OCI-LY7 (cell line): ENCODE measurements at regions not wholly inside any gene's neighbourhood (a gene's known extent, or its start where the extent isn't known, plus 50 kb on each side); places are given as distances from the start of the nearest gene placed in this dataset.

ENCODE experiments used
- BruUV-seq: library from RNA; stranded (reverse); fragments of 400-500 nt; replicated peaks from 2 replicates; lab custom pipeline; 2021; lab: Mats Ljungman, UMichigan
- CTCF ChIA-PET: fragments of 300-600 bp; sonication (Branson Sonifier 250); formaldehyde crosslinking; loops from one replicate; lab custom pipeline; 2022; ENCODE audit warnings: antibody characterized with exemption; ENCODE audit not compliant: unreplicated experiment; lab: Charles Lee
- POLR2A ChIA-PET: fragments of 300-600 bp; sonication (Branson Sonifier 250); formaldehyde crosslinking; loops from one replicate; lab custom pipeline; 2022; ENCODE audit warnings: antibody characterized with exemption; lab: Charles Lee
- DNase-seq: peaks from one replicate; pipeline ENCODE4 v3.0.0-alpha.2; 2015; ENCODE audit warnings: low spot score
- H2AFZ ChIP-seq: fragments of 200-600 bp; sonication (generic), shearing (Covaris generic); 2 replicates; pipeline ENCODE4 v1.6.1; 2014; ENCODE audit warnings: mild to moderate bottlenecking, antibody characterized with exemption, low read length, moderate library complexity
- H3K27ac ChIP-seq: fragments of 200-600 bp; sonication (generic); 2 replicates; pipeline ENCODE4 v1.5.1; 2014; ENCODE audit warnings: mixed run types, low read depth, mild to moderate bottlenecking, moderate library complexity, low read length, inconsistent platforms; ENCODE audit not compliant: poor library complexity, severe bottlenecking
- H3K36me3 ChIP-seq: fragments of 200-600 bp; sonication (generic); 2 replicates; pipeline ENCODE4 v1.6.1; 2014; ENCODE audit warnings: mild to moderate bottlenecking, antibody characterized with exemption, low read length, moderate library complexity, mixed read lengths; ENCODE audit not compliant: insufficient read depth
- H3K4me1 ChIP-seq: fragments of 200-600 bp; sonication (generic); 2 replicates; pipeline ENCODE4 v1.5.1; 2014; ENCODE audit warnings: mild to moderate bottlenecking, low read length; ENCODE audit not compliant: insufficient read depth, poor library complexity, severe bottlenecking
- H3K4me2 ChIP-seq: fragments of 200-600 bp; sonication (generic); 2 replicates; pipeline ENCODE4 v1.6.1; 2014; ENCODE audit warnings: mild to moderate bottlenecking, low read length
- H3K4me3 ChIP-seq: fragments of 200-600 bp; sonication (generic); 2 replicates; pipeline ENCODE4 v1.5.1; 2014; ENCODE audit warnings: mild to moderate bottlenecking, low read depth, low read length; ENCODE audit not compliant: poor library complexity, severe bottlenecking
- H3K79me2 ChIP-seq: fragments of 200-600 bp; sonication (generic); 2 replicates; pipeline ENCODE4 v1.6.1; 2016; ENCODE audit warnings: low read depth, mild to moderate bottlenecking, low read length, moderate library complexity, mixed read lengths; ENCODE audit not compliant: insufficient read depth
- H3K9me2 ChIP-seq: fragments of 200-600 bp; sonication (generic); 2 replicates; pipeline ENCODE4 v1.6.1; 2016; ENCODE audit warnings: mild to moderate bottlenecking, low read length, mixed read lengths; ENCODE audit not compliant: insufficient read depth
- H3K9me3 ChIP-seq: fragments of 200-600 bp; sonication (generic); 2 replicates; pipeline ENCODE4 v1.6.1; 2014; ENCODE audit warnings: mild to moderate bottlenecking, mixed run types, low read length, mixed read lengths
- H4K20me1 ChIP-seq: fragments of 200-600 bp; sonication (generic); 2 replicates; pipeline ENCODE4 v1.6.1; 2014; ENCODE audit warnings: mild to moderate bottlenecking, antibody characterized with exemption, low read length, moderate library complexity, mixed read lengths; ENCODE audit not compliant: insufficient read depth
- EZH2phosphoT487 ChIP-seq: fragments of 200-600 bp; sonication (generic); IDR thresholded peaks from 2 replicates; pipeline ENCODE4 v1.6.1; 2018; ENCODE audit warnings: low read depth, borderline replicate concordance, mild to moderate bottlenecking, mixed run types, antibody characterized with exemption, low read length, moderate library complexity, mixed read lengths
- intact Hi-C: fragments of 100-400 bp; cut with micrococcal nuclease; formaldehyde crosslinking; loops from one replicate; pipeline ENCODE4 v1.10.0; 2022; ENCODE audit not compliant: unreplicated experiment
- TF ChIP-seq, protein P1 (sequence below): fragments of 200-600 bp; sonication (generic); conservative IDR thresholded peaks from 2 replicates; pipeline ENCODE4 v1.5.1; 2014; ENCODE audit warnings: mild to moderate bottlenecking, antibody characterized with exemption, low read length, moderate library complexity, mixed read lengths

DNA sequence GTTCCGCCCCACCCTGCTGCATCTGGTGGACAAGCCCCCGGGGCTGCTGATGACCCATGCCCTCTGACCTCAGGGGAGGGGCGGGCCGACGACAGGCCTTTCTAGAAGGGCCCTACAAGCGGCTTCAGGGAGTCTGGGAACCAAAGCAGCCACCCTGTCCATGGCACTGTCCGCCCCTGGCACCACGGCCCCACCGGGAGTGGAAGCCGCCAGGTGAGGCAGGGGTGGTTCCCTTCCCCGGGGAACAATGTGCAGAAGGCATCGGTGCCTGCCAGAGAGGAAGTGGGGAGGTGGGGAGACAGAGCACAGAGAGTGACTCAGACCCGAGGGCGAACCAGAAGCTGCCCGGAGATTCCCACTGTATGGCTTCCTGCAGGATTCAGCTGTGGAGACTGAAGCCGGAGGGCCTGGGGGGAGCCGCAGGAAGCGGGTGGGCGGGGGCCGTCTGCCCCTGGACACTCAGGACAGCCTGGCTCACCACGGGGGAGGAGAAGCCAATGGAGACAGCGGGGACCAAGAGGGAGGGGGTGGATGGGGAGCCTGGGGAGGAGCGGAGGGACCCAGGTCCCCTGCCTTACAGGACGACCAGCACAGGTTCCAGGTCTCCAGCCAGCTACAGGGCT, 134.0 kb downstream of the TPRA1 start:
- Histone ChIP-seq H4K20me1 (no peaks in the 10 kb centered on the region), H3K36me3 (no peaks in the 10 kb centered on the region), H3K4me2 (no peak overlapping the region), H3K27ac (no peak overlapping the region), H3K9me2 (no peaks in the 10 kb centered on the region), H3K79me2 (no peaks in the 10 kb centered on the region), H3K9me3 (no peaks in the 10 kb centered on the region), H3K4me3 (no peak overlapping the region), H2AFZ (no peak overlapping the region), H3K4me1 (no peaks in the 10 kb centered on the region)
- no TSS peak for BruUV-seq
- POLR2A ChIA-PET: no interaction called here
- intact Hi-C loops: loop anchor here (5.0 to 10.0 kb wide), 2 partner anchors 472 to 779 kb away; partner anchors contain the start of gene PLXNA1
- DNase-seq: no peak
- CTCF ChIA-PET: no interaction called here
- no peak for TF ChIP-seq EZH2phosphoT487
- TF ChIP-seq, protein P1, sequence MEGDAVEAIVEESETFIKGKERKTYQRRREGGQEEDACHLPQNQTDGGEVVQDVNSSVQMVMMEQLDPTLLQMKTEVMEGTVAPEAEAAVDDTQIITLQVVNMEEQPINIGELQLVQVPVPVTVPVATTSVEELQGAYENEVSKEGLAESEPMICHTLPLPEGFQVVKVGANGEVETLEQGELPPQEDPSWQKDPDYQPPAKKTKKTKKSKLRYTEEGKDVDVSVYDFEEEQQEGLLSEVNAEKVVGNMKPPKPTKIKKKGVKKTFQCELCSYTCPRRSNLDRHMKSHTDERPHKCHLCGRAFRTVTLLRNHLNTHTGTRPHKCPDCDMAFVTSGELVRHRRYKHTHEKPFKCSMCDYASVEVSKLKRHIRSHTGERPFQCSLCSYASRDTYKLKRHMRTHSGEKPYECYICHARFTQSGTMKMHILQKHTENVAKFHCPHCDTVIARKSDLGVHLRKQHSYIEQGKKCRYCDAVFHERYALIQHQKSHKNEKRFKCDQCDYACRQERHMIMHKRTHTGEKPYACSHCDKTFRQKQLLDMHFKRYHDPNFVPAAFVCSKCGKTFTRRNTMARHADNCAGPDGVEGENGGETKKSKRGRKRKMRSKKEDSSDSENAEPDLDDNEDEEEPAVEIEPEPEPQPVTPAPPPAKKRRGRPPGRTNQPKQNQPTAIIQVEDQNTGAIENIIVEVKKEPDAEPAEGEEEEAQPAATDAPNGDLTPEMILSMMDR: no peak

DNA sequence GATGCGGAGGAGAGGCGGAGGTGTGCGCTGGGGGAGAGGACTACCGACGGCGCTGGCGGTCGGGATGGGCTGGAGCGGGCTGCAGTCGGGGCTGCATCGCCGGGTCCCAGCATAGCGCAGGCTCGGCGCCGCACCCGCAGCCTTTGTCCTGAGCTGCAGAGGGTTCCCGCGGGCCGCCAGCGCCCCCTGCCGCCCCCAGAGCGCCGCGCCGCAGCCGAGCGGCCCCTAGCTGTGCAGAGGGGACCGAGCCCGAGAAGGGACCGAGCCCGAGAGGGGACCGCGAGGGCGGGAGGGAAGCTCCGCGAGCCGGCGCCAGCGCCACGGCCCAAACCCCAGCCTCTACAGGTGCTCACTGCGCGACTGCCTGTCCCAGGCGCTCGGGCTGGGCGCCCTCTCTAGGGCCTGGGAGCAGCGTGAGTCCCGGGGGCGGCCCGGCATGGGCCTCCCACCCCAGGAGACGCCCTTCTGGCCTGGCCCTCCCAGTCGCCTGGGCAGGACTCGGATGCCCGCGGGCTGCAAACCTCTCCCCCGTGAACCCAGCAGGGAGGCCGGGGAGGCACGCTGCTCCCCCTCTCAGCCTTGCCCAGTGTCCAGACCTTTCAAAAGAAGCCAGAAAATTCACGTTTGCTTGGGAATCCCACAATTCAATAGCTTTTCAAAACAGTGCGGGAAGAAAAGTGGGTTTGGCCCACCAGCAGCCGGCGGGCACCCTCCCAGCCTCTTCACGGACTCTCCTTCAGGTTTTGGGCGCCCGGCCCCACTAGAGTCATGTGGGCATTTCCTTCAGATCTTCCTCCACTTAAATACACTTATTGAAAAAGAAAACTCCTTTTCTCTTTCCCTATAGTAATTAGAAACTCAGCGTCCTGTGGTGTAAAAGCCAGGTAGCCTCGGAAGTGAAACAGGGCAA, 134.7 kb downstream of the TPRA1 start:
- POLR2A ChIA-PET: no interaction called here
- Histone ChIP-seq H2AFZ (no peak overlapping the region), H3K9me3 (no peaks in the 10 kb centered on the region)

More for the DNA sequence above, 134.7 kb downstream of the TPRA1 start:
- TF ChIP-seq, protein P1: peak; percentile 81
- TF ChIP-seq EZH2phosphoT487: no peak
- CTCF ChIA-PET: no interaction called here
- peak; percentile 21 for DNase-seq
- no TSS peak for BruUV-seq
- H3K4me1 ChIP-seq: no peaks in the 10 kb centered on the region
- no peaks in the 10 kb centered on the region for H4K20me1 ChIP-seq
- no peaks in the 10 kb centered on the region for H3K36me3 ChIP-seq
- intact Hi-C loops: loop anchor here (2.0 to 10.0 kb wide), 3 partner anchors 471 to 778 kb away; partner anchors contain the start of gene PLXNA1
- no peak overlapping the region for H3K4me3 ChIP-seq
- no peak overlapping the region for H3K4me2 ChIP-seq
- no peaks in the 10 kb centered on the region for H3K9me2 ChIP-seq
- H3K79me2 ChIP-seq: no peaks in the 10 kb centered on the region
- H3K27ac ChIP-seq: no peak overlapping the region
